ENCODE measurements at regions not wholly inside any gene's neighbourhood (a gene's known extent, or its start where the extent isn't known, plus 50 kb on each side); places are given as distances from the start of the nearest gene placed in this dataset.

- TF ChIP-seq CTCF (IDR thresholded peaks at IDR 0.05) (no peak), POLR2AphosphoS5 (IDR thresholded peaks at IDR 0.05) (no peak), POLR2A (IDR thresholded peaks at IDR 0.05) (no peak), EP300 (IDR thresholded peaks at IDR 0.05; ENCODE audit: low read depth) (no peak)
Measured at GRCh38 chr17:73772107-73772705, 128.0 kb upstream of the SDK2 start.

DNA sequence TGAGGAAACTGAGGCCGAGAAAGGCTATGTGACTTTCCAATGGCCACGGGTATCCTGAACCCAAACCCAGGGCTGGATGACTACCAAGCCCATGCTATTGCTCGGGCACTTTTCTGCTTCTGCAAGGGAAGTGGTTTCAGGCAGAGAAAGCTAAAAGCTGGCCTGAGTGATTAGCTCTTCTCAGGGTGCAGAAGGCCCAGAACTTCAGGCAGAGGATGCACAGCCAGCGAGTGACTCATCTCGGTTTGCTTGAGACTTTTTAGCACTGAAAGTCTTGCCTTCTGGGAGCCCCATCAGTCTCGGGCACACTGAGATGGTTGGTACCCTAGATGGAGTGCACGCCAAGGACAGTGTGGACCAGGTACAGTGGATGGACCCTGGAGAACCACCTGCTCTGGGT lies 129.5 kb upstream of the SDK2 start:
- intact Hi-C loops (cut with DNase I; ENCODE audit: low total_unique reads) (no loop called here), in situ Hi-C loops (cut with MboI; ENCODE audit: low pct_ligation_motif_present in 1 of 4, low pct_unique_long_range_greater_than_20kb in 1 of 4, low sequenced_read_pairs in 3 of 4) (no loop called here)
- Histone ChIP-seq H3K4me1 (peaks cover 5 to 14% (median 8%) of the 10 kb centered on the region in 4 donors), H3K4me3 (no peak overlapping the region), H3K27me3 (no peaks in the 10 kb centered on the region), H3K9me3 (no peaks in the 10 kb centered on the region), H3K36me3 (no peaks in the 10 kb centered on the region), H3K27ac (no peak overlapping the region)
- no peak for DNase-seq
- TF ChIP-seq EP300 (IDR thresholded peaks at IDR 0.05; ENCODE audit: low read depth) (no peak), POLR2A (IDR thresholded peaks at IDR 0.05) (no peak), POLR2AphosphoS5 (IDR thresholded peaks at IDR 0.05) (no peak), CTCF (IDR thresholded peaks at IDR 0.05) (no peak)
- 72% methylated on average over 7 of the region's 7 CpGs; no CpG with 5 or more reads in 1 of the 2 donors for whole genome bisulfite sequencing, 2 donors (ENCODE audit: low coverage in 1 of 2)

More at GRCh38 chr17:73772107-73772705, 128.0 kb upstream of the SDK2 start:
- DNase-seq: no peak
- Histone ChIP-seq H3K4me1 (peaks cover 5 to 14% (median 8%) of the 10 kb centered on the region in 4 donors), H3K27me3 (no peaks in the 10 kb centered on the region), H3K36me3 (no peaks in the 10 kb centered on the region), H3K4me3 (no peak overlapping the region), H3K9me3 (no peaks in the 10 kb centered on the region), H3K27ac (no peak overlapping the region)
- in situ Hi-C loops (cut with MboI; ENCODE audit: low pct_ligation_motif_present in 1 of 4, low pct_unique_long_range_greater_than_20kb in 1 of 4, low sequenced_read_pairs in 3 of 4) (no loop called here), intact Hi-C loops (cut with DNase I; ENCODE audit: low total_unique reads) (no loop called here)
- 53 to 78% methylated on average over 4 to 5 of the region's 5 CpGs for WGBS, 2 donors (ENCODE audit: low coverage in 1 of 2)

DNA sequence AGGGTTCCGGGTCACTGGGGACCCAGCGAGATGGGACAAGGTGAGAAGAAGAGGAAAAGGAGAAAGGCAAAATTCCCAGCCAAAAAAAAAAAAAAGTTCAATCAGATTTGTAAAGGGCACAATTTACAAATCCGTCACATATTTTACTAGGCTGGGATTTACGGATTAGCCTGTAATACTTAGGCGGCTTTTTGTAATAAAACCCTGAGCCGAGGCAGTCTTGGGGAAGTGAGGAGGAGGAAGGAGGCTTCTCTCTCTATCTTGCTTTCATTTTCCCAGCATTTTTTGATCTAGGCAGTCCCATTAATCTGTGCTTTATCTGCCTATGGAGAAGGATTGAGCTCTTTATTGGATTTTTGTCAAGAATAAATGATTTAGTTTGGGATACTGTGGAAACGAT lies 130.6 kb upstream of the SDK2 start:
- in situ Hi-C loops (cut with MboI; ENCODE audit: low pct_ligation_motif_present in 1 of 4, low pct_unique_long_range_greater_than_20kb in 1 of 4, low sequenced_read_pairs in 3 of 4) (no loop called here), intact Hi-C loops (cut with DNase I; ENCODE audit: low total_unique reads) (no loop called here)
- 72 to 73% methylated on average over 7 of the region's 7 CpGs for WGBS, 2 donors (ENCODE audit: low coverage in 1 of 2)
- DNase-seq: no peak
- Histone ChIP-seq H3K9me3 (no peaks in the 10 kb centered on the region), H3K4me1 (peaks cover 5 to 14% (median 8%) of the 10 kb centered on the region in 4 donors), H3K4me3 (no peak overlapping the region), H3K36me3 (no peaks in the 10 kb centered on the region), H3K27ac (no peak overlapping the region), H3K27me3 (no peaks in the 10 kb centered on the region)
- TF ChIP-seq POLR2A (IDR thresholded peaks at IDR 0.05): no peak
- TF ChIP-seq POLR2AphosphoS5 (IDR thresholded peaks at IDR 0.05): no peak
- no peak for TF ChIP-seq EP300 (IDR thresholded peaks at IDR 0.05; ENCODE audit: low read depth)
- no peak for TF ChIP-seq CTCF (IDR thresholded peaks at IDR 0.05)

DNA sequence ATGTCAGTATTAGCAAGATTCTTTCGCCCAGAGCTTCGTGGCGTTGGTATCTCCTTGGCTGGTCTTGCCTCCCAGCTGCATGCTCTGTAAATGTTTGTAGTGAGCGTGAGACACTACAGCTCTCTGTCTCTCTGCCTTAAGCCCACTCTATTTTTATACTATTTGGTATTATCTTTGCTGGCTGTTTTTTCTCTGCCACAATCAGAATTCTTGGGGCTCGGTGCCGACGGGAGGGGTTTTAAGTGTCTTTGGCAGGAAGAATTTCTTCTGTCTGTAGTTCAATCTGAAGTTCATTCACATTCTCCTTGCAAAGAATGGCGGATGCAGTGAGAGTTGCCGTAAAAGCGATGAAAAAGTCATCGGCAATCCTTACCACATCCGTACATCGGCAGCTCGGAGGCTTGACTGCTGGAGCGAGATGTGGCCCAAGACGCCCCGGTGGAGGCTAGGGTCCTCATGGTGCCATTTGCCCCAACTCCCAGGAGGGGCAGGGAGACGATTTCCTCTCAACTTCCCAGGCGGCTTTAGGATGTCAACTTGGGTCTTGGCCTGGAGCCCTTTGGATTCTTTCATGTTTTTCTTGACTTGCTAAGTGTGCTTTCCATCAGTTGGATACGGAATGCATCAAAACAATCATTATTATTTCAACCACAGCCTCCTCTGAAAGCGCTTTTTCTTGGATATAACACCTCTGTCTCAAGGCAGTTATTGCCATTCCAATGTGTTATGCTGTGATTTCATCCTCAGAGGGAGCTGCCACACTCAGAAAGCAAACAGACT lies 132.3 kb upstream of the SDK2 start:
- H3K4me3 ChIP-seq: no peak overlapping the region
- no peaks in the 10 kb centered on the region for H3K9me3 ChIP-seq
- H3K27ac ChIP-seq: no peak overlapping the region
- peaks cover 7% of the 10 kb centered on the region for H3K27me3 ChIP-seq
- in situ Hi-C loops (cut with MboI; ENCODE audit: low pct_ligation_motif_present in 1 of 4, low pct_unique_long_range_greater_than_20kb in 1 of 4, low sequenced_read_pairs in 3 of 4) (no loop called here), intact Hi-C loops (cut with DNase I; ENCODE audit: low total_unique reads) (no loop called here)
- H3K4me1 ChIP-seq: no peaks in the 10 kb centered on the region
- H3K36me3 ChIP-seq: no peaks in the 10 kb centered on the region
- DNase-seq: no peak
- 73 to 85% methylated on average over 5 to 21 of the region's 21 CpGs for WGBS, 2 donors (ENCODE audit: low coverage in 1 of 2)
- TF ChIP-seq POLR2A (IDR thresholded peaks at IDR 0.05) (no peak), CTCF (IDR thresholded peaks at IDR 0.05) (no peak), POLR2AphosphoS5 (IDR thresholded peaks at IDR 0.05) (no peak)

Data from transverse colon (tissue), 4 donors.